ENCODE measurements at regions not wholly inside any gene's neighbourhood (a gene's known extent, or its start where the extent isn't known, plus 50 kb on each side); places are given as distances from the start of the nearest gene placed in this dataset.

DNA sequence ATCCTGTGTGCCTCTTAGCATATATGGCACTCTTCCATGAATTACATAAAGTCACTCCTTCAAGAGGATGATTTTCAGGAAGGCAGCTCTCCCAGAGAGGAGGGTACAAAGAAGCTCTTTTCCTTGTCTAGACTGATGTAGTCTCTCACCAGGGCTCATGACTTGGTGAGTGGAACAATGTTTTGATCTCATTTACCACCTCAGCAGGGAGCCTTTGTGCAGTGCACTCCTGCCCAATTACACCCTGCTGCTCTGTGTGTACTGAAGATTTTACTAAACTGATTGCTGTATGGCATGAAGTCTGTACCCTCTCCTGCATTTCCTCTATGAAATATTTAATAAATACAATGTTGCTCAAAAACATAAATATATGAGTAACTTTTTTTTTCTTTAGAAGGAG is 598.3 kb upstream of the HS3ST5 start (continued):
- TF ChIP-seq, protein P1, sequence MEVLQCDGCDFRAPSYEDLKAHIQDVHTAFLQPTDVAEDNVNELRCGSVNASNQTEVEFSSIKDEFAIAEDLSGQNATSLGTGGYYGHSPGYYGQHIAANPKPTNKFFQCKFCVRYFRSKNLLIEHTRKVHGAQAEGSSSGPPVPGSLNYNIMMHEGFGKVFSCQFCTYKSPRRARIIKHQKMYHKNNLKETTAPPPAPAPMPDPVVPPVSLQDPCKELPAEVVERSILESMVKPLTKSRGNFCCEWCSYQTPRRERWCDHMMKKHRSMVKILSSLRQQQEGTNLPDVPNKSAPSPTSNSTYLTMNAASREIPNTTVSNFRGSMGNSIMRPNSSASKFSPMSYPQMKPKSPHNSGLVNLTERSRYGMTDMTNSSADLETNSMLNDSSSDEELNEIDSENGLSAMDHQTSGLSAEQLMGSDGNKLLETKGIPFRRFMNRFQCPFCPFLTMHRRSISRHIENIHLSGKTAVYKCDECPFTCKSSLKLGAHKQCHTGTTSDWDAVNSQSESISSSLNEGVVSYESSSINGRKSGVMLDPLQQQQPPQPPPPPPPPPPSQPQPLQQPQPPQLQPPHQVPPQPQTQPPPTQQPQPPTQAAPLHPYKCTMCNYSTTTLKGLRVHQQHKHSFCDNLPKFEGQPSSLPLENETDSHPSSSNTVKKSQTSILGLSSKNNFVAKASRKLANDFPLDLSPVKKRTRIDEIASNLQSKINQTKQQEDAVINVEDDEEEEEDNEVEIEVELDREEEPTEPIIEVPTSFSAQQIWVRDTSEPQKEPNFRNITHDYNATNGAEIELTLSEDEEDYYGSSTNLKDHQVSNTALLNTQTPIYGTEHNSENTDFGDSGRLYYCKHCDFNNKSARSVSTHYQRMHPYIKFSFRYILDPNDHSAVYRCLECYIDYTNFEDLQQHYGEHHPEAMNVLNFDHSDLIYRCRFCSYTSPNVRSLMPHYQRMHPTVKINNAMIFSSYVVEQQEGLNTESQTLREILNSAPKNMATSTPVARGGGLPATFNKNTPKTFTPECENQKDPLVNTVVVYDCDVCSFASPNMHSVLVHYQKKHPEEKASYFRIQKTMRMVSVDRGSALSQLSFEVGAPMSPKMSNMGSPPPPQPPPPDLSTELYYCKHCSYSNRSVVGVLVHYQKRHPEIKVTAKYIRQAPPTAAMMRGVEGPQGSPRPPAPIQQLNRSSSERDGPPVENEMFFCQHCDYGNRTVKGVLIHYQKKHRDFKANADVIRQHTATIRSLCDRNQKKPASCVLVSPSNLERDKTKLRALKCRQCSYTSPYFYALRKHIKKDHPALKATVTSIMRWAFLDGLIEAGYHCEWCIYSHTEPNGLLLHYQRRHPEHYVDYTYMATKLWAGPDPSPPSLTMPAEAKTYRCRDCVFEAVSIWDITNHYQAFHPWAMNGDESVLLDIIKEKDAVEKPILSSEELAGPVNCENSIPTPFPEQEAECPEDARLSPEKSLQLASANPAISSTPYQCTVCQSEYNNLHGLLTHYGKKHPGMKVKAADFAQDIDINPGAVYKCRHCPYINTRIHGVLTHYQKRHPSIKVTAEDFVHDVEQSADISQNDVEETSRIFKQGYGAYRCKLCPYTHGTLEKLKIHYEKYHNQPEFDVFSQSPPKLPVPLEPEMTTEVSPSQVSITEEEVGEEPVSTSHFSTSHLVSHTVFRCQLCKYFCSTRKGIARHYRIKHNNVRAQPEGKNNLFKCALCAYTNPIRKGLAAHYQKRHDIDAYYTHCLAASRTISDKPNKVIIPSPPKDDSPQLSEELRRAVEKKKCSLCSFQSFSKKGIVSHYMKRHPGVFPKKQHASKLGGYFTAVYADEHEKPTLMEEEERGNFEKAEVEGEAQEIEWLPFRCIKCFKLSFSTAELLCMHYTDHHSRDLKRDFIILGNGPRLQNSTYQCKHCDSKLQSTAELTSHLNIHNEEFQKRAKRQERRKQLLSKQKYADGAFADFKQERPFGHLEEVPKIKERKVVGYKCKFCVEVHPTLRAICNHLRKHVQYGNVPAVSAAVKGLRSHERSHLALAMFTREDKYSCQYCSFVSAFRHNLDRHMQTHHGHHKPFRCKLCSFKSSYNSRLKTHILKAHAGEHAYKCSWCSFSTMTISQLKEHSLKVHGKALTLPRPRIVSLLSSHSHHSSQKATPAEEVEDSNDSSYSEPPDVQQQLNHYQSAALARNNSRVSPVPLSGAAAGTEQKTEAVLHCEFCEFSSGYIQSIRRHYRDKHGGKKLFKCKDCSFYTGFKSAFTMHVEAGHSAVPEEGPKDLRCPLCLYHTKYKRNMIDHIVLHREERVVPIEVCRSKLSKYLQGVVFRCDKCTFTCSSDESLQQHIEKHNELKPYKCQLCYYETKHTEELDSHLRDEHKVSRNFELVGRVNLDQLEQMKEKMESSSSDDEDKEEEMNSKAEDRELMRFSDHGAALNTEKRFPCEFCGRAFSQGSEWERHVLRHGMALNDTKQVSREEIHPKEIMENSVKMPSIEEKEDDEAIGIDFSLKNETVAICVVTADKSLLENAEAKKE (CRISPR knock-in tag; IDR thresholded peaks at IDR 0.05): no peak
- TF ChIP-seq CREB1 (CRISPR knock-in tag; IDR thresholded peaks at IDR 0.05; ENCODE audit: low read depth) (no peak), NANOG (IDR thresholded peaks at IDR 0.05; ENCODE audit: borderline replicate concordance) (no peak), STAT1 (IDR thresholded peaks at IDR 0.05; ENCODE audit: unreplicated experiment) (no peak), JUNB (IDR thresholded peaks at IDR 0.05; ENCODE audit: unreplicated experiment) (no peak), POLR2AphosphoS5 (IDR thresholded peaks at IDR 0.05; ENCODE audit: low read depth) (no peak), EZH2phosphoT487 (IDR thresholded peaks at IDR 0.05; ENCODE audit: unreplicated experiment) (no peak), EZH2 (IDR thresholded peaks at IDR 0.05; ENCODE audit: low read depth, unreplicated experiment) (no peak)
- TF ChIP-seq, protein P2, sequence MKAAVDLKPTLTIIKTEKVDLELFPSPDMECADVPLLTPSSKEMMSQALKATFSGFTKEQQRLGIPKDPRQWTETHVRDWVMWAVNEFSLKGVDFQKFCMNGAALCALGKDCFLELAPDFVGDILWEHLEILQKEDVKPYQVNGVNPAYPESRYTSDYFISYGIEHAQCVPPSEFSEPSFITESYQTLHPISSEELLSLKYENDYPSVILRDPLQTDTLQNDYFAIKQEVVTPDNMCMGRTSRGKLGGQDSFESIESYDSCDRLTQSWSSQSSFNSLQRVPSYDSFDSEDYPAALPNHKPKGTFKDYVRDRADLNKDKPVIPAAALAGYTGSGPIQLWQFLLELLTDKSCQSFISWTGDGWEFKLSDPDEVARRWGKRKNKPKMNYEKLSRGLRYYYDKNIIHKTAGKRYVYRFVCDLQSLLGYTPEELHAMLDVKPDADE (IDR thresholded peaks at IDR 0.05): no peak
- TF ChIP-seq, protein P3, sequence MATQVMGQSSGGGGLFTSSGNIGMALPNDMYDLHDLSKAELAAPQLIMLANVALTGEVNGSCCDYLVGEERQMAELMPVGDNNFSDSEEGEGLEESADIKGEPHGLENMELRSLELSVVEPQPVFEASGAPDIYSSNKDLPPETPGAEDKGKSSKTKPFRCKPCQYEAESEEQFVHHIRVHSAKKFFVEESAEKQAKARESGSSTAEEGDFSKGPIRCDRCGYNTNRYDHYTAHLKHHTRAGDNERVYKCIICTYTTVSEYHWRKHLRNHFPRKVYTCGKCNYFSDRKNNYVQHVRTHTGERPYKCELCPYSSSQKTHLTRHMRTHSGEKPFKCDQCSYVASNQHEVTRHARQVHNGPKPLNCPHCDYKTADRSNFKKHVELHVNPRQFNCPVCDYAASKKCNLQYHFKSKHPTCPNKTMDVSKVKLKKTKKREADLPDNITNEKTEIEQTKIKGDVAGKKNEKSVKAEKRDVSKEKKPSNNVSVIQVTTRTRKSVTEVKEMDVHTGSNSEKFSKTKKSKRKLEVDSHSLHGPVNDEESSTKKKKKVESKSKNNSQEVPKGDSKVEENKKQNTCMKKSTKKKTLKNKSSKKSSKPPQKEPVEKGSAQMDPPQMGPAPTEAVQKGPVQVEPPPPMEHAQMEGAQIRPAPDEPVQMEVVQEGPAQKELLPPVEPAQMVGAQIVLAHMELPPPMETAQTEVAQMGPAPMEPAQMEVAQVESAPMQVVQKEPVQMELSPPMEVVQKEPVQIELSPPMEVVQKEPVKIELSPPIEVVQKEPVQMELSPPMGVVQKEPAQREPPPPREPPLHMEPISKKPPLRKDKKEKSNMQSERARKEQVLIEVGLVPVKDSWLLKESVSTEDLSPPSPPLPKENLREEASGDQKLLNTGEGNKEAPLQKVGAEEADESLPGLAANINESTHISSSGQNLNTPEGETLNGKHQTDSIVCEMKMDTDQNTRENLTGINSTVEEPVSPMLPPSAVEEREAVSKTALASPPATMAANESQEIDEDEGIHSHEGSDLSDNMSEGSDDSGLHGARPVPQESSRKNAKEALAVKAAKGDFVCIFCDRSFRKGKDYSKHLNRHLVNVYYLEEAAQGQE (IDR thresholded peaks at IDR 0.05; ENCODE audit: unreplicated experiment): no peak

Measured in GM23338 (cell line).